Calu3 (cell line): ENCODE measurements at regions not wholly inside any gene's neighbourhood (a gene's known extent, or its start where the extent isn't known, plus 50 kb on each side); places are given as distances from the start of the nearest gene placed in this dataset.
A peak's percentile ranks its signal among the peaks of the same experiment; 100 is the strongest.

Source experiments
- BruUV-seq: library from RNA; stranded (reverse); fragments of 400-500 nt; replicated peaks from 2 replicates; lab custom pipeline; 2021; lab: Mats Ljungman, UMichigan
- CTCF ChIA-PET: fragments of 300-600 bp; sonication (Branson Sonifier 250); formaldehyde crosslinking; loops from one replicate; lab custom pipeline; 2022; ENCODE audit warnings: antibody characterized with exemption; lab: Charles Lee
- DNase-seq: peaks from one replicate; pipeline ENCODE4 v3.0.0; 2022
- H3K27ac Mint-ChIP-seq: one replicate; pipeline ENCODE4 v1.8.0; 2022; ENCODE audit warnings: mixed read lengths; ENCODE audit not compliant: unreplicated experiment
- H3K27me3 Mint-ChIP-seq: one replicate; pipeline ENCODE4 v1.8.0; 2022; ENCODE audit warnings: mixed read lengths; ENCODE audit not compliant: unreplicated experiment
- H3K36me3 Mint-ChIP-seq: one replicate; pipeline ENCODE4 v1.8.0; 2022; ENCODE audit warnings: mild to moderate bottlenecking, moderate library complexity, mixed read lengths; ENCODE audit not compliant: insufficient read depth, unreplicated experiment
- H3K4me1 Mint-ChIP-seq: one replicate; pipeline ENCODE4 v1.8.0; 2022; ENCODE audit warnings: mild to moderate bottlenecking, low read depth, mixed read lengths; ENCODE audit not compliant: unreplicated experiment
- H3K4me3 Mint-ChIP-seq: one replicate; pipeline ENCODE4 v1.8.0; 2022; ENCODE audit warnings: mild to moderate bottlenecking, low read depth, moderate library complexity, mixed read lengths; ENCODE audit not compliant: unreplicated experiment
- H3K9me3 Mint-ChIP-seq: one replicate; pipeline ENCODE4 v1.8.0; 2022; ENCODE audit warnings: low read depth, mixed read lengths; ENCODE audit not compliant: unreplicated experiment
- intact Hi-C: fragments of 100-400 bp; cut with micrococcal nuclease; formaldehyde crosslinking; loops from one replicate; pipeline ENCODE4 v1.10.0; 2022; ENCODE audit not compliant: unreplicated experiment
- TF ChIP-seq, protein P1 (sequence below): fragments of 200-600 bp; IDR thresholded peaks from one replicate; pipeline ENCODE4 v1.8.0; 2022; ENCODE audit warnings: antibody characterized with exemption; ENCODE audit not compliant: unreplicated experiment

DNA sequence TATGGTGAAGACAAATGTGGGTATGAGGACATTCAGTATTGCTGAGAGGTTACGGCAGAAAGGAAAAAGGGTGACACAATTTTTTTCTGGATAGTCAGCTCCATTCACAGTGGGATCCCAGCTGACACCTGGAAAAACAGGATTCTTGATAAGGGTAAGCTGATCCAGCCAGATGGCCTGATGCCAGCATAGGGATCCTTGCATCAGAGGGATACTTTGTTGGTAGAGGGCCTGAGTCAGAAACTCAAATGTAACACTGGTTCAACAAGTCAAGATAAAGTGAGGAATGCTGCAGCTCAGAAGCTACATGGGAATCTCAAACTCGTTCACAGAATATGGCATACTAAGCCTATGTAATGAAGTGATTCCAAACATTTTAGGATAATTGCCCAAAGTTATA is 726.7 kb downstream of the C4orf33 start:
- peaks cover 10% of the 10 kb centered on the region for H3K4me1 Mint-ChIP-seq
- intact Hi-C loops: no loop called here
- DNase-seq: peak; percentile 37

DNA sequence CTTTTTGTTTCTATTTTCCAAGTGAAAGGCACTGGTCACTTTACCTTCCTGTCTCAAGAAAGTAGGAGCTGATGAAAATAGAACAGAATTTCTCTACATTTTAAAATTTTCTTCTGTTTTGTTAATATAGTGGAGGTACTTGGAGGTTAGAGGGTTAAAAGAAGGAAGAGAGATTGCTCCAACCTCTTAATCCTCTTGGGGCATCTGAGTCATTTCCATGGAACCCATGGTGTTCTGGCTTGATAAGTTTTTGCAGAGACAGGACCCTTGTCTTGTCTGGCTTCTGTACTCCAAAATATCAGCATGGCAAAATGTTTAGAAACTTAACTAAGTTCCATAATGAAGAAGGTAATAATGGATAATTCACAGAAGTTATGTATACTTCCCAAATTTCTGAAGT is 727.2 kb downstream of the C4orf33 start:
- TF ChIP-seq, protein P1, sequence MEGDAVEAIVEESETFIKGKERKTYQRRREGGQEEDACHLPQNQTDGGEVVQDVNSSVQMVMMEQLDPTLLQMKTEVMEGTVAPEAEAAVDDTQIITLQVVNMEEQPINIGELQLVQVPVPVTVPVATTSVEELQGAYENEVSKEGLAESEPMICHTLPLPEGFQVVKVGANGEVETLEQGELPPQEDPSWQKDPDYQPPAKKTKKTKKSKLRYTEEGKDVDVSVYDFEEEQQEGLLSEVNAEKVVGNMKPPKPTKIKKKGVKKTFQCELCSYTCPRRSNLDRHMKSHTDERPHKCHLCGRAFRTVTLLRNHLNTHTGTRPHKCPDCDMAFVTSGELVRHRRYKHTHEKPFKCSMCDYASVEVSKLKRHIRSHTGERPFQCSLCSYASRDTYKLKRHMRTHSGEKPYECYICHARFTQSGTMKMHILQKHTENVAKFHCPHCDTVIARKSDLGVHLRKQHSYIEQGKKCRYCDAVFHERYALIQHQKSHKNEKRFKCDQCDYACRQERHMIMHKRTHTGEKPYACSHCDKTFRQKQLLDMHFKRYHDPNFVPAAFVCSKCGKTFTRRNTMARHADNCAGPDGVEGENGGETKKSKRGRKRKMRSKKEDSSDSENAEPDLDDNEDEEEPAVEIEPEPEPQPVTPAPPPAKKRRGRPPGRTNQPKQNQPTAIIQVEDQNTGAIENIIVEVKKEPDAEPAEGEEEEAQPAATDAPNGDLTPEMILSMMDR: no peak
- CTCF ChIA-PET: no interaction called here
- Mint-ChIP-seq H3K4me3 (no peak overlapping the region), H3K27me3 (no peaks in the 10 kb centered on the region), H3K9me3 (no peaks in the 10 kb centered on the region), H3K36me3 (no peaks in the 10 kb centered on the region), H3K27ac (no peak overlapping the region), H3K4me1 (peaks cover 10% of the 10 kb centered on the region)
- DNase-seq: no peak
- intact Hi-C loops: no loop called here
- BruUV-seq: no TSS peak

More for the DNA sequence above, 726.7 kb downstream of the C4orf33 start:
- no peaks in the 10 kb centered on the region for H3K36me3 Mint-ChIP-seq
- no peaks in the 10 kb centered on the region for H3K9me3 Mint-ChIP-seq
- H3K4me3 Mint-ChIP-seq: no peak overlapping the region
- H3K27me3 Mint-ChIP-seq: no peaks in the 10 kb centered on the region
- CTCF ChIA-PET: no interaction called here
- H3K27ac Mint-ChIP-seq: no peak overlapping the region
- BruUV-seq: no TSS peak
- TF ChIP-seq, protein P1: no peak

DNA sequence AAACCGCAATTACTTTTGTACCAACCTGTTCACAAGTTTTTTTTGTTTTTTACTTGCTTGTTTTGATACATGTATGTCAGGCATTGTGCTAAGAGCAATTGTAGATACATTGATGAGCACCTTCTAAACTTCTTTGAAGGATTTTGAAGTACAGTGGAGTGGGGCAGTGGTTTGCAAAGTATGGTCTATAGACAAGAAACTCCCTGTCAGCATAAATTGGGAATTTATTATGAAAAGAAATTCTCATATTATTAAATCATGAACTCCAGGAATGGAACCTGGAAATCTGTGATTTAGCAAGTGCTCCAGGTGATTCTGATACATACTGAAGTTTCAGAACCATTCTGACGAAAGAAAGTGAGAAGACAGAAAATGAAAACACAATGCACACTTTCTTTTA is 733.4 kb downstream of the C4orf33 start:
- DNase-seq: no peak
- Mint-ChIP-seq H3K27me3 (no peaks in the 10 kb centered on the region), H3K9me3 (no peaks in the 10 kb centered on the region), H3K4me1 (no peaks in the 10 kb centered on the region), H3K27ac (no peak overlapping the region), H3K4me3 (no peak overlapping the region), H3K36me3 (no peaks in the 10 kb centered on the region)
- intact Hi-C loops: no loop called here
- CTCF ChIA-PET: no interaction called here
- BruUV-seq: no TSS peak
- TF ChIP-seq, protein P1: no peak

DNA sequence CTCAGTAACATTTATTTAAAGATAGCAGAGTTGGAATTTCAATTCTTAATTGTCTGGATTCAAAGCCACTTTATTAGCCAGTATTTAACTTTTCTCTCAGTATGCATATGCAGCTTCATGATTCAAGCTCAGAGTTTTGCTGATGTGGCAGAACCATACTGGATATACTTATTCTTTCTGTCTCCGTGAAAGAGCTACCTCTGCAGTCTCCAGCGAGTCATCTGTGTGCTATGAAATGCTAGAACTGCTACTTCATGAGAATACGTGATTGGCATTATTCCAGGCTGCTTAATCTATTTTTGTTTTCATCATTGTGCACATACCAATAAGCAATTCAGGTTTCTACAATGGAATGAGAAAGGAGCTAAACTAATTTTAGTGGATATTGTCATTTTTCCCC is 743.7 kb downstream of the C4orf33 start:
- no peak overlapping the region for H3K4me3 Mint-ChIP-seq
- no peak overlapping the region for H3K27ac Mint-ChIP-seq
- BruUV-seq: no TSS peak
- H3K36me3 Mint-ChIP-seq: no peaks in the 10 kb centered on the region
- H3K4me1 Mint-ChIP-seq: peaks cover 3% of the 10 kb centered on the region
- no peak for DNase-seq
- H3K9me3 Mint-ChIP-seq: peaks cover 6% of the 10 kb centered on the region
- no peaks in the 10 kb centered on the region for H3K27me3 Mint-ChIP-seq
- CTCF ChIA-PET: no interaction called here
- intact Hi-C loops: no loop called here
- TF ChIP-seq, protein P1: no peak
